ENCODE measurements at regions not wholly inside any gene's neighbourhood (a gene's known extent, or its start where the extent isn't known, plus 50 kb on each side); places are given as distances from the start of the nearest gene placed in this dataset.

DNA sequence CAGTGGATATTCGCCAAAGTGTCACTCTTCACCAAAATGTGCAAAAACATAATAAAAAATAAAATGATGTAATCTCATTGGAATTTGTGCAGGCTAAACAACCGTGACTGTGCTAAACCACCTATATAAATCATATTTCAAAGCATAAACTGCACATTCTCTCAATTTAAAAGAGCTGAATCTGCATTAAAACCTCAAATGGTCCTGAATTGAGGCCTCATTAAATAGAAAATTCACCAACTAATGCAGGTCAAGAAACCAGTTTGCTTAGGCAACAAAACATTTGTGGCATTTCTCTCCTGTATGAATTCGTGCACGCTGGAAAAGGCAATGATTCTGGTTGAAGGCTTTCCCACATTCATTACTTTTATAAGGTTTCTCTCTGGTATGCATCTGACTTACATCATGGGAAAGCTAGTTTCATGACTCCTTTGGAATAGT, 80.1 kb upstream of the IFNG-AS1 start:
- DNase-seq (ENCODE audit: low spot score), result peak; percentile 84

DNA sequence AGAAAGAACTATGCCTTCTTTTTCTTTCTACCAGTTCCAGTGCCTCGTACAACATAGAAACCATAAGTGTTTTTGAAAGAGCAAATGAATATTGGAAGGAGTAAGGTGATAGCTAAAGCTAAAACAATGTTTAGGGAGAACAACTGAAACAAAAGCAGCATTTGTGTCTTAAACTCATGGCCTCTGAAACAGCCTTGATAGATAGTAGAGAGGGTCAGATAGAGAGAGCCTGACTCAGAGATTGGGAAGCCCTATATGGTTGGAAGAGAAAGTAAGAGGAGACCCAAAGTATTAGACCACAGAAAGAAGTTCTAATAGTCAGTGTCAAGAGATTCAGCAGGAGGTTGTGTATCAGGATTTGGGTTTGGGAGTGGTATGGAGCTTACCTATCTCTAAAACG, 79.6 kb upstream of the IFNG-AS1 start:
- DNase-seq (ENCODE audit: low spot score), result peak; percentile 32

DNA sequence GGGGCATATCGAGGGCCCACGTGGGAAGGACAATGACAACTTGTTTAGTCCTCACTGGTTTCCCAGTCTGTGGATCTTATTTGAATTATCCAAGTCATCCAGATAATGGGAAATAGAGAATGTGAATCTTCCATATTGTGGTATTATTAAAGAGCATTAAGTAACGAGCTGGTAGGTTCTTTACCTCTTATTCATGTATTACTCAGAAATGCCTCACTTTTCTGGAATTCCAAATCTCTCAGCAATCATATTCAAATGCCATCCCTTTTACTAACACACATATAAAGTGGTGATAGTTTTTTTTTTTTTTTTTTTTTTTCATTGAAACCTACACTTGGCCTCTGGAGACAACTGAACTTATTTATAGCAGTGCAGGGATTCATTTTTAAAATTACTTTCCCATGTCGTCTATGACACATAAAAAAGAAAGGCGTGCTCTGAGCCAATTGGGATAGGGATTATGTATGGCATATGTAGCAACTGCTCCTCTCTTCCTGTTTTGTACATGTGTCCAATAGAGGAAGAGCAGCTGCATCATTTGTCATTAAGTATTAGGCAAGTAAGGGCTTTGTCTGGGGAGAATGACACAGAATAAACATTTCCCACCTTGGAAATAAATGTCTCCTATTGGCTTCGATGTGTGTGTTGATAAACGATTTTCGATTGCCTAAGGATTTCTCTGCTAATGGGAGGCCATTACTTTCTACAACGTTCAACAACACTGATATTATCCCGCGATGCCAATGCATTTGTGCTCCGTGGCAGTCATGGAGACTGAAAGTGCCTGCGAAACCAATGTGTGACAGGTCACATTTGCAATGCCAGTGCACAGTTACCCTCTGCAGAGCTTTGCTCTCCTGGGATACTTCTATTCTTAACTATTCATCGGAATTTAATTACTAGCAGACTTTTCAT, 78.6 kb upstream of the IFNG-AS1 start:
- DNase-seq (ENCODE audit: low spot score), result peak; percentile 94

DNA sequence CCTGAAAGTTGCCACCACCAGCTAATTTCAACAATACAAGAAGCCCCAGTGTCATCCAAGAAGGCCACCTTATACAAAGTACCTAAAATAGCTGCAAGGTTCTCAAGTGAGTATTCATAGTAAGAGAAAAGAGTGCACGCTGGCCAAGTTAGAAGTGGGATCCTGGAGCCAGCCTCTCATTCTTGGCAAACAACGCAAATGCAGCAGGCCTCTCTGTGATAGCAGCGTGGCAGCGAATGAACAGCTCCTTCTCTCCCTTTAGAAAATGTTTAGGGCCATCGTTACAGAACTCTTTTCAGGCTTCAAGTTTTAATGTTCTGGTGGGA, 78.0 kb upstream of the IFNG-AS1 start:
- no peak for DNase-seq (ENCODE audit: low spot score)

DNA sequence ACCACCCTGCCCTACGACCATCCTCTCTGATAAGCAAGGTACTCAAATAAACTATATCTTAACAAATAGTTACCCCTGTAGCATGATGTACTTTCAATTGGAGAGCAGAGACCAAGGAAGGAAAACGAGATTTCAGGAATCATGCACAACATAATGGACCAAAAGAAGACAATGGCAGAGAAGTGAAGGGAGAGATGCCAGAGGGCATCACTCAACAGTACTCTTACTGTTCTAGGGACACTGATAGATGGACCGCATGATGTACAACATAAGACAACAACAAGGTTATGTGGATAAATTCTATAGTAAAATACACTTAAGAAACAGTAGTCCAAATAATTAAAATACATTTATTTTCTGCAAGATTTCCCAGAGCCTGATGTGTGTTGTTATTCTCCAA, 77.5 kb upstream of the IFNG-AS1 start:
- DNase-seq (ENCODE audit: low spot score), result no peak

DNA sequence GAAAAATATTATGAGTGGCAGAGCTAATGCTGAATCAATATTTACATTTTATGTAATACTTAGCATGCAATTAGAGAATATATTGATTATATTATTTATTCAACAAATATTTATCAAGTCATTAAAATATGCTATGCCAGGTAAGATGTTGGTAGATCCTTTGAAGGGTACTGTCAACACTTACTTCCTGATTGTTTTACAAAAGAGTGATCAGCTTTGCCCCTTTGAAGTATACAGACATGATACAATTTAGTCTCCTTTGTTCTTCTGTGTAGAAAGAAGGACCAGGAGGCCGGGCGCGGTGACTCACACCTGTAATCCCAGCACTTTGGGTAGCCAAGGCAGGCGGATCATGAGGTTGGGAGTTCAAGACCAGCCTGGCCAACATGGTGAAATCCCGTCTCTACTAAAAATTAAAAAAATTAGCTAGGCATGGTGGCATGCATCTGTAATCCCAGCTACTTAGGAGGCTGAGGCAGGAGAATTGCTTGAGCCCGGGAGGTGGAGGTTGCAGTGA, 73.9 kb upstream of the IFNG-AS1 start:
- DNase-seq (ENCODE audit: low spot score), result no peak

DNA sequence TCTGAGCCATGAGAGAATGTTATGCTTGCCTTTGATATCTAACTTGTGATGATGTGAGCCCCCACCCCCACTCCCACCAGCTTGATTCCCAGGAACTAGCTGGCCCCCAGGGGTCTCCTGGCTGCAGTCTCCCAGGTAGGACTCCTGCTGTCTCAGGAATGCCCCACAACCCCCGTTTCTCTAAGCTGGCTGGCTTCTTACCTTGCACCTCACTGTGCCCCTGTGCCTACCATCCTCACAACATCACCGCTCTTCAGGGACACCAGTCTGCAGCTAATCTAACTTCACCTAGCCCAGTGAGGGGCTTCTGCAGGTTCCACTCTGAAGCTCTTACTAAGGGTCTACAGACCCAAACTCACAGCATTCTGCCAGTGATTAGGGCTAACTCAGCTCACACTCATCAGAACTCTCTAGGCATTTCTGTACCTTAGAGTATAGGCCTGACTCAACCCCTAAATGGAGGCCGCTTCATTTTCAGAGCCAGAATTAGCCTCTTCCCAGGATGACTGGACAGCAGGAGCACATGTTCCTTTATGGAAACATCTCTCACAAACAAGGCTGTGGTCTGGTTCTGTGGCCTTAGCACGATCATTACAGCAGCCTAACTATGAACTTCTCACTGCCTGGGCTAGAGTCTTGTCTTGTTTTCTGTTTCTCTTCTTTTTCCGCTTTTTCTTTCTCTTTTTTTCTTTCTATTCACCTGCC, 72.8 kb upstream of the IFNG-AS1 start:
- DNase-seq (ENCODE audit: low spot score), result no peak

DNA sequence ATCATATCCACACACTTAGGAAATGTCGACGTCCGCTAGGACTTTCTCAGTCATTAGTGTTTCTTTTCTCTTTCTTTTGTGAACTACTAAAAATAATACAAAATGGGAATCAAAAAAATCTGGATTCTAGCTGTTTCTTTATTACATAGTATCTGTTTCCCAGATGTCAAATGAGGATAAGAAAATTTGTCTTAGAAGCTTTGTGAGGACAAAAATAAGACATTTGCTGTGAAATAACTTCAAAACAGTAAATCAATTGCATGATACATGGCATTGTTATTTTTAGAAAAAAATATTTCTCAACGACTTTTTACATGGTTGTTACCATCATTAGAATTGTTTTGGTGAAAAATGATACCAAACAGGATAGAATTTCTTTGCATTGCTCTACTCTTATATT, 71.4 kb upstream of the IFNG-AS1 start:
- no peak for DNase-seq (ENCODE audit: low spot score)

DNA sequence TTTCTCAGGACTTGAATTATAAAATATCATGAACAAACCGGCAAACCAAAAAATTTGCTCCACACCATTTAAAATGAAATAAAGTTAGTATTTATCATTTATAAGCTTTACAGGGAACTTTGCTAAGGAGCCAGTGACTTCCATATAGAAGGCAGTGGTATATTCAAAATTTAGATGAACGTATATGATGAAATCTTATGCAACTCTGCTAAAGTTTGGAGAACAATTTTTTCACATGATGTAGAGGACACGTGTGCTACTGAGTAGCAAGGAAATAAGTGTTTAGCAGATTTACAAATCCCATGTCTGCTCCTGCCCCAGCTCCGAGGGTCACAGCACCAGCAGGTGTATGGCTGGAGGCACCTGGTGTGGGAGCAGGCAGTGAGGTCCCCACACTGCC, 70.8 kb upstream of the IFNG-AS1 start:
- DNase-seq (ENCODE audit: low spot score), result no peak

DNA sequence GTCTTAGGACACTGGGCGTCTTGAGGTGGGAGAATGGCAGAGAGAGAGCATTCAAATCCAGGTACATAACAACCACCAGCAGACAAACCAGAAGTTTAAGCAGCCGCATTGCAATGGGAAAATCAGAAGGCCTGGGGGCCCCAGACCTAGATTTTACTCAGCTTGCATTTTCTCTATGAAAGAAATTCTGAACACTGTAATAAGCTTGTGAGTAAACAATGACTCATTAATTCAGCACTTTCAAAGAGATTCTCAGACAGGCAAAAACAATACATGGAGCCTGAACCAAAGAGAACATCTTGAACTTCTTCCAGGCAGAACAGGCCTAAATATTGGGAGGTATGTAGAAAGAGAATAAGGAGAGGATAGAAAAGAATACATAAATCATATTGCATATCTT, 69.8 kb upstream of the IFNG-AS1 start:
- DNase-seq (ENCODE audit: low spot score), result peak; percentile 41

DNA sequence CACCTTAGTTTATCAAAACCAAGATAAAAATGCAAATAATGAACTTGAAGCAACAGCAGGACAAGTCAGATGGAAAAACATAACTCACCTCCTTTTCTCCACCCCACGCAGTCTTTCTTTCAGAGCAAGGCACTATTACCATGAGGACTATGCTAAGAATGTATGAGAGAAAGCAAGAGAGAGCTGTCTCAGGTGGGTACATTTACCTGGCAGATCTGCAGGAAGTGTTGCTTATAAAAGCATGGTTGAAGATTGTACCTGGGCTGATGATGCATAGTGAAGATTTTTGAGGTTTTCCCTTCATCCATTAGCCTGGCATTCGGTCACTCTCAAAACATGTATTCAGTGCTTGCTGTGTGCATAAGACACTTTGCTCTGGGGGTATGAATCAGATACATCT, 68.8 kb upstream of the IFNG-AS1 start:
- DNase-seq (ENCODE audit: low spot score), result no peak

DNA sequence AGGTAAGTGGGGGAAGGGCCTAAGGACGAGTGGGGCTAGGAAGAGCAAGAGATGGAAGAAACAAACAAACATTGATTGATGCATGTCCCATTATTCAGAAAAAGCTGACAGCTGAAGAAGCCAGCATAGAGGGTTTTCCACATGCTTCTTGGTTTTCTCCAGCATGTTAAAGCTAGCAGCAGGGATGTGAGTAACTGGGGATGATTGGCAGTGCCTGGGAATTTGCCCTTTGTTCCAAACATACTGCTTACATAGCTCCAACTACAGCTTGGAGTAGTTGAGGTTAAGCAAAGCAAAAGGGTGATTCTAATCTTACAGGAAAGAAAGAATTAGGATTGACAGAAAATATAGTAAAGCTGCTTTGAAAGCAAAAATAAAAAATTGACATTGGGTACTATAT, 68.0 kb upstream of the IFNG-AS1 start:
- no peak for DNase-seq (ENCODE audit: low spot score)

DNA sequence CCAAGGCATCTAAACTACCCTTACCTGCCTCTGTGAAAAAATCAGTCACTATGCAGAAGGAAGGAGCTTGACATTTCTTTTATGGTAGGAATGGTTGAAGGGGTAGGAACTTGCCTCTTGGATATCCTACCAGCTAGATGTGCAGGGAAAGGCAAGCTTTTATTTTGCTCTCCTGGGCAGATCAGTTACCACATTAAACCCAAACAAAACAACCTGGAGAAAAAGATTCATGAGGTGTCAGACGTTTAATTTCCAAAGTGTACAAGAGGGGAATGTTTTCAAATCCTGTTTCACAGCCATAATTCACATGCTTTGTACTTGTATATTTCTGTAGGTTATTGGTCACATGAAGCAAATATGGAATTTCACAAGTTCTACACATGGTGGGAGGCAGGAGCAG, 67.0 kb upstream of the IFNG-AS1 start:
- DNase-seq (ENCODE audit: low spot score), result no peak

DNA sequence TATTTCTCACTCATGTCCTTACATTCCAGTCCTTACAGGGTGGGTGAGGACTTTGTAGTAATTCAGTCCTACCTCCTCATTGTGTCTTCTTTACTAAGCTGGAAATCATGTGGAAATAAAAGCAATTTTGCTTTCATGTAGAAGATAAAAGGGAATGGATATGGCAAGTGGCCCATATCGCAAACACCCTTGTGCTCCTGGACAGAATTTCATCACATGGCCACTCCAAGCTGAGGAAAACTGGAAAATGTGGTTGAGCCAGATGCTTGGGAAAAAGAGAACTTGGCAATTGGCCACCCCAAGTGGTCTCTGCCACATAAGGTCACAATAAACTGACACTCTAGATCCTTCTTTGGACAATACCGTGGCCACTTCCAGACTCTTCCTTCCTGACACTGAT, 64.2 kb upstream of the IFNG-AS1 start:
- DNase-seq (ENCODE audit: low spot score), result no peak

DNA sequence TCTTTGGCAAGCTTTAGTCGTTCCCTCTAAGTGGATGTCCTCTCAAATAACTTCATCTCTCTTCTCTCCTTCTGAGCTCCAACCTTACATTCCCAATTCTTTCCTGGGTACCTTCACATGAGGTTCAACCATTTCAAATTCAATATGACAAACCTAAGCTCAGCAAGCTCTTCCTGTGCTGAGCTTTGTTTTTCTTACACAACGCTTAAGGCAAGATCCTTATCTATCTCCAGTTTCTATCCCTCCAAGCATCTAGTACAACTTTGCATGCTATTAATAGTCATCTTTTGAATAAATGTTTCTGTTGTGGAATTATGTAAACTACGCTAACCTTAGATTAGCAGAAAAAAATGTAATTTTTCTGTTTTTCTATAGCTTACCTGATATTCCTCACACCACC, 63.7 kb upstream of the IFNG-AS1 start:
- DNase-seq (ENCODE audit: low spot score), result no peak

DNA sequence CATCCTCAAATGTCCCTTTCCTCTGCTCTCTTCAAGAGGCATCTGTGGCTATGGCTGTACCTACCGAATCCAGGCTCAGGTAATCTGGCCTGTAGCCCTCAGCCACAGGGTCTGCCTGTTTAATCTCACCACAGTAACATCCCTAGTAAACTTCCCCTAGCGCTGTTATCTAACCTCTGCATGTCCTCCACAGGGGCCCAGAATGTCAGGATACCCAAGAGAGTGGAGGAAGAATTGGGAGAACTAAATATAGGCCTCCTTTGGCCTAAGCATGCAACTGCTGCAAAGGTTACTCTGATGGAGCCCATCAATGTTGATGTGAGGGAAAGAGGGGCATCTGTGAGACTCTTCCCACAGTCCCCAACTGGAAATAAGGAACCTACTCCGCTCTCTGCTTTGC, 63.2 kb upstream of the IFNG-AS1 start:
- no peak for DNase-seq (ENCODE audit: low spot score)

DNA sequence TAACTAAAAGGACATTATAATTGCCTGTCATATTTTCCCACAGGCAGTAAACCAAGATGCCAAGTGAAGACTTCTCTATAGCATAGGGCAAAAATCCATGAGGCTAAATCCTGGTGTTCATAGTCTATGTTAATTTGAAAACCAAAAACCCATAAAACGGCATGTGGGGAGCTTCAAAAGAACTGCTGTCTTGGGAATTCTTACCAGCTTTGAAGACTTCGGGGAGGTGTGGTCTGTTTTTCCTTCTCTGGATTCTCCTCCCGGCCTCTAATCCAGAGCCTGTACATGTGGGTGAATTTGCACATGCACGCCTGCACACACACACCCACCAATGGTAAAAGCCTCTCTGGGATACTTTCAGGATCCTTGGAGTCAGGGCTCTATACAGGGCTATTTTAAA, 61.9 kb upstream of the IFNG-AS1 start:
- DNase-seq (ENCODE audit: low spot score), result no peak

DNA sequence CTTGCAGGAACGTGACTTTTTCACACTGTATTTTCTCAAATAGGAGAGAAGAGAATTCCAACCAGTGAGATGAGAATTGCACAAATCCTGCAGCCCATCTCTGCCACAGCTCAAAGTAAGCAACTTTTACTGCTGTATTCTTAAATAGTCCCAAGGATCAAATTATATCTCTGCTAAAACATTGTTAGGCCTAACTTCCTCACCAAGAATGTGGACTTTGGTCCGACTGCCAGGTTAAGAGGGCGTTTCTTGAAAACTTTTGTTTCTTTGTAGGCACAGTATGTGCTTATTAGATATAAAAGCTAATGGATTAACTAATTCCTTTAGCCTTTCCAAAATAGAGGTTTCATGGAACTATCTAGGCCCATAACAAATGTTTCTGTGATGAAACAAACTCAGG, 61.4 kb upstream of the IFNG-AS1 start:
- DNase-seq (ENCODE audit: low spot score), result no peak

DNA sequence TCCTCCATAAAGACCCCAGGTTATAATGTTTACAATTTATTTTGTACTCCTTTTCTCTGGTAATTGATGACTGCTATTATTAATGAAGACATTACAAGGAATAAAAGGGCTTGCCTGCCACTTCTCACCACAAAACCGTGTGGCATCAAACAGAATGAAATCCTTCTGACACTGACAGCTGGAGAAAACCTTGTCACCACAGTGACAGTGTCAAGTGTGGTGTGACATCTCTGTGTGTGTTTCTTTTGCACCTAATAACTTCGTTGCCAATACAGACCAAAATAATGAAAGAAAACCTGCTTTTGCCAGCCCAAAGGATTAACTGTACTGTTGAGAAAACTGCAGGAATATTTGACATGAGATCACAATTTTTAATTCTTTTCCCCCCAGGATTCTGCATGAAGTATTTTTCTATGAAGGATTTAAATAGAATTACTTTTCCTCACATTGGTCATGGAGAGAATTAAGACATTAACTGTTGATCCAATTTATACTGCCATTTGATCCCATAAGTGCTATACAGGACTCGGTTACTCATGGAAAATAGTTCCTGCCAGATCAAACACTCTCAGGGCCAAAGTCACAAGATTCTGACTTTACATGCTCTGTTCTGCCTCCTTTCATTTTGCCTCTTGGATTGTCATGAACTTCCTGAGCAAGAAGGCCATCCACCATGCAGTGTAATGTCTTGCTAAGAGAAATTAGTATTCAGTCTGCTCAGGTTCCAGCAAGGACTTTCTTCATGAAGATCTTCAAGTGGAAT, 60.4 kb upstream of the IFNG-AS1 start:
- DNase-seq (ENCODE audit: low spot score), result no peak

DNA sequence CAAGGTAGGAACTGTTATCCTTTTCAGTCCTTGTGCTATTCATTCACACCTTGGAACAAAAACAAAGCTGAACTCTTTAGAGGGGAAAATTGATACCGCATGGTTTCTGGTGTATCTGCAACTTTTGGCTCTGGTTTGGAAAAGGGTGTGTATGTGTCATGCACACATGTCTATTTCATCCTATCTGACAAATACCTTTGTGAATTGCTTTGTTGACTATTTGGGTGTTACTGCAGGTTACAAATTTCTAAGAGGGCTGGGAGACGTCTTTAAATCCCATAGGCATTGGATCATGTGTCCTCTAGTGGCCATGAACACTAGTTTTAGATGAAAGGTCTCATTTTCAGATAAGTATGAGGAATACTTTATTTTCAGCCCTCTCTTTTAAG, 59.9 kb upstream of the IFNG-AS1 start:
- DNase-seq (ENCODE audit: low spot score), result no peak

DNA sequence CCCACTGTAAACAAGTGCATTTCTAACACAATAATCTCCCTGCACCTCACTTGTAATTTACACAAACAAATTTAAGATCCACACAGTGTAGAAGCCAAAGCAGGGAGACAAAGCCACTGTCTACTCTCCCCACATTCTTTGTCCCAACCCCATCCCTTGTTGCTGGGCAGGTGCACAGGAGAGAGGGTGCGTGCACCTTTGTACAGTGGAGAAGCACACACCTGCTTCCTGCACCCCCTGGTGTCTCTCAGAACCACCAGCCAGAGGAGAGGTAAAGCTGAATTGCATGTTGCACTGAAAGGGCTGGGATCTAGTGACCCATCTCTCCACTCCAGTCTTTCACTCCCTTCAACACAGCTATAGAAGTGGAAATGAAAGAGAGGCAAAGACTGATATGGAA, 51.4 kb upstream of the IFNG-AS1 start:
- no peak for DNase-seq (ENCODE audit: low spot score)

Measured in A172 (cell line).